ENCODE measurements at regions not wholly inside any gene's neighbourhood (a gene's known extent, or its start where the extent isn't known, plus 50 kb on each side); places are given as distances from the start of the nearest gene placed in this dataset.

GRCh38 chr12:108455706-108456105 lies 59.4 kb upstream of the FICD start:
- DNase-seq (ENCODE audit: low read depth) = no peak
- TF ChIP-seq CTCF (IDR thresholded peaks at IDR 0.05; ENCODE audit: insufficient read depth, low read length, poor library complexity, severe bottlenecking) = no peak
- Histone ChIP-seq H3K27me3 (ENCODE audit: control insufficient read depth, insufficient read depth, low read length) (no peaks in the 10 kb centered on the region), H3K4me3 (ENCODE audit: low read depth, low read length) (no peak overlapping the region), H3K36me3 (ENCODE audit: control insufficient read depth, insufficient read depth, low read length) (no peaks in the 10 kb centered on the region)

DNA sequence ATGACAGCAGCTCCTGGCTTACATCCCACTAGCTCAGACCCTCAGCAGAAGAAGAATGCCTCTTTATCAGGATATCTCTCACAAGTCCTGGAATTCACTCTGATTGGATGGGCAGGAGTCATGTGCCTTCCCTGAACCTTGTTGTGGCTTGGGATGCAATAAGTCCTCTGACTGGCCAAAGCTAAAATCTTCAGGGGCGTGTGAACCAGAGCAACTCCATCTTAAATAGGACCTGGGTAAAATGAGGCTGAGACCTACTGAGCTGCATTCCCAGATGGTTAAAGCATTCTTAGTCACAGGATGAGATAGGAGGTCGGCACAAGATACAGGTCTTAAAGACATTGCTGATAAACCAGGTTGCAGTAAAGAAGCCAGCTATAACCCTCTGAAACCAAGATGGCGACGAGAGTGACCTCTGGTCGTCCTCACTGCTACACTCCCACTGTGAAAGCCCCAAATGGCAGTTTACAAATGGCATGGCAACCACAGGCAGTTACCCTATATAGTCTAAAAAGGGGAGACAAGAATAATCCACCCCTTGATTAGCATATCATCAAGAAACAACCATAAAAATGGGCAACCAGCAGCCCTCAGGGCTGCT lies 60.4 kb upstream of the FICD start:
- TF ChIP-seq CTCF (IDR thresholded peaks at IDR 0.05; ENCODE audit: insufficient read depth, low read length, poor library complexity, severe bottlenecking) = no peak

GRCh38 chr12:108449478-108449877 lies 65.6 kb upstream of the FICD start:
- DNase-seq (ENCODE audit: low read depth) = no peak
- no peak for TF ChIP-seq CTCF (IDR thresholded peaks at IDR 0.05; ENCODE audit: insufficient read depth, low read length, poor library complexity, severe bottlenecking)
- no peaks in the 10 kb centered on the region for H3K36me3 ChIP-seq (ENCODE audit: control insufficient read depth, insufficient read depth, low read length)
- H3K4me3 ChIP-seq (ENCODE audit: low read depth, low read length) = no peak overlapping the region
- peaks cover 2% of the 10 kb centered on the region for H3K27me3 ChIP-seq (ENCODE audit: control insufficient read depth, insufficient read depth, low read length)

More for the DNA sequence above, 60.4 kb upstream of the FICD start:
- H3K27me3 ChIP-seq (ENCODE audit: control insufficient read depth, insufficient read depth, low read length) = no peaks in the 10 kb centered on the region
- no peak overlapping the region for H3K4me3 ChIP-seq (ENCODE audit: low read depth, low read length)
- no peaks in the 10 kb centered on the region for H3K36me3 ChIP-seq (ENCODE audit: control insufficient read depth, insufficient read depth, low read length)
- DNase-seq (ENCODE audit: low read depth) = no peak

DNA sequence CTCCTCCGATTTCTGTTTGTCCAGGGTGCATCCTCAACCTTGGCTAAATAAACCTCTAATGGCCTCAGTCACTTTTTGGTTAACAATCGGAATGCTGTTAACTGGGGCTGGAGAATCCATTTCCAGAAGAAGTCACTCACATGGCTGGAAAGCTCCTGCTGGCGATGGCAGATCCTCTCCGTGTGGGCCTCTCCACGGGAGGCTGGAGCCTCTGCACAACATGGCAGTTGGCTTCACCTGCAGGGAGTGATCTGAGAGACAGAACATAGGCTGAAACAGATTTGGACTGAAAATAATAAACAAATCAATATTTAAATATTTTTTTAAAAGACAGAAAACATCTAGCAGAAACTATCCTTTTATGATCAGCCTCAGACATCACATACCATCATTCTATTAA lies 66.8 kb upstream of the FICD start:
- DNase-seq (ENCODE audit: low read depth) = no peak
- peaks cover 2% of the 10 kb centered on the region for H3K27me3 ChIP-seq (ENCODE audit: control insufficient read depth, insufficient read depth, low read length)
- no peak for TF ChIP-seq CTCF (IDR thresholded peaks at IDR 0.05; ENCODE audit: insufficient read depth, low read length, poor library complexity, severe bottlenecking)
- H3K4me3 ChIP-seq (ENCODE audit: low read depth, low read length) = no peak overlapping the region
- H3K36me3 ChIP-seq (ENCODE audit: control insufficient read depth, insufficient read depth, low read length) = no peaks in the 10 kb centered on the region

GRCh38 chr12:108447168-108447832 lies 67.8 kb upstream of the FICD start:
- Histone ChIP-seq H3K36me3 (ENCODE audit: control insufficient read depth, insufficient read depth, low read length) (no peaks in the 10 kb centered on the region), H3K4me3 (ENCODE audit: low read depth, low read length) (no peak overlapping the region), H3K27me3 (ENCODE audit: control insufficient read depth, insufficient read depth, low read length) (peaks cover 2% of the 10 kb centered on the region)
- no peak for TF ChIP-seq CTCF (IDR thresholded peaks at IDR 0.05; ENCODE audit: insufficient read depth, low read length, poor library complexity, severe bottlenecking)
- DNase-seq (ENCODE audit: low read depth) = no peak

DNA sequence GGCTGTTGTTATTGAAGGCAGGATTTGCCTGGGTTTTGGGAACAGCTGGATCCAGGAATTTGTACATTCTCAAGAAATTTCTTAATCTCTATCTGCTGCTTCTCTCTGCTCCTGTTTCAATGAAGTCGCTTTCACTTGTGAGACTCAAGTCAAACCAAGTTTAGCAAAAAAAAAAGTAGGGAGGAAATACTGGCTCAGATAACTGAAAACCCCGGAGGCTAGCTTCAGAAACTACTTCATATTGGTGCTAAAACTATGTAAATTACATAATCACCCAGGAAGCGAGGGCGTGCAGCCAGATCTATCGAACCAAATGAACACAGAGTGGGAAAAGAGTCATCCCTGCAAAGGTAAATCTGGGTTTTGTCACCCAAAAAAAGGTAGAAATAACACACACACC lies 68.3 kb upstream of the FICD start:
- Histone ChIP-seq H3K27me3 (ENCODE audit: control insufficient read depth, insufficient read depth, low read length) (peaks cover 2% of the 10 kb centered on the region), H3K4me3 (ENCODE audit: low read depth, low read length) (no peak overlapping the region), H3K36me3 (ENCODE audit: control insufficient read depth, insufficient read depth, low read length) (no peaks in the 10 kb centered on the region)
- DNase-seq (ENCODE audit: low read depth) = no peak
- no peak for TF ChIP-seq CTCF (IDR thresholded peaks at IDR 0.05; ENCODE audit: insufficient read depth, low read length, poor library complexity, severe bottlenecking)
